Neutrophil (primary cell): ENCODE measurements at regions not wholly inside any gene's neighbourhood (a gene's known extent, or its start where the extent isn't known, plus 50 kb on each side); places are given as distances from the start of the nearest gene placed in this dataset.

Source experiments
- H3K27ac ChIP-seq: fragments of 200-600 bp; sonication (generic); 2 replicates; pipeline ENCODE4 v1.5.1; 2016; ENCODE audit warnings: mild to moderate bottlenecking, moderate library complexity
- H3K27me3 ChIP-seq: fragments of 200-600 bp; sonication (generic); 2 replicates; pipeline ENCODE4 v1.6.0; 2016; ENCODE audit warnings: mild to moderate bottlenecking
- H3K36me3 ChIP-seq: fragments of 200-600 bp; sonication (generic); 2 replicates; pipeline ENCODE4 v1.5.1; 2017
- H3K4me1 ChIP-seq, 2 experiments: fragments of 200-600 bp in 1 of 2; sonication (generic) in 1 of 2; 1 replicate in 1 of 2; 2 replicates in 1 of 2; pipeline versions ENCODE4 v1.5.1 to v1.6.1; 2013 to 2016; ENCODE audit warnings: low read depth in 1 of 2, low read length in 1 of 2, mild to moderate bottlenecking in 1 of 2, moderate library complexity in 1 of 2; ENCODE audit not compliant: control insufficient read depth in 1 of 2, insufficient read depth in 1 of 2
- H3K4me3 ChIP-seq, 2 experiments: fragments of 200-600 bp in 1 of 2; sonication (generic) in 1 of 2; 1 replicate in 1 of 2; 2 replicates in 1 of 2; pipeline ENCODE4 v1.5.1; 2013 to 2016; ENCODE audit warnings: low read depth in 1 of 2, low read length in 1 of 2, mild to moderate bottlenecking in 1 of 2, moderate library complexity in 1 of 2
- H3K9me3 ChIP-seq: fragments of 200-600 bp; sonication (generic); 2 replicates; pipeline ENCODE4 v1.5.1; 2016
- CTCF ChIP-seq: fragments of 200-600 bp; sonication (generic); IDR thresholded peaks from 2 replicates; pipeline ENCODE4 v1.5.1; 2016; ENCODE audit warnings: antibody characterized with exemption

DNA sequence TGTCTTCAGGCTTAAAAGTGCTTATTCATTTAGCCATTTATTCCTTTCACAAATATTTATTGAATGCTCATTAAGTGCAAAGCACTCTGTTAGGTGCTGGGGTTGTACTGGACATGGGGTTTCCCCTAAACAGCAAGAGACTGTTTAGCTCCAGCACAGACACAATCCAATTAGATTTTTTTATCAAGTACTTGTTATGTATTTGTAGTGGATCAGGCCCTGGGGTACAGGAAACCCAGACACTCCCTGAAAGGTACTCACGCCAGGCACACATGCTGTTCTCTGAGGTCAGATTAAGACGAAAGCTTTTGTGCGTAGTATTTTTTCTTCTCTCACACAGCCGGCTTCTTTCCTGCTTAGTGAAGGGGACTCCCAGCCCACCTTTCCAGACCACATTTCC lies 218.1 kb upstream of the PLET1 start:
- TF ChIP-seq CTCF, result no peak
- Histone ChIP-seq H3K27me3 (peaks cover 20% of the 10 kb centered on the region), H3K9me3 (no peaks in the 10 kb centered on the region), H3K36me3 (no peaks in the 10 kb centered on the region), H3K4me1 (no peaks in the 10 kb centered on the region), H3K4me3 (no peak overlapping the region), H3K27ac (no peak overlapping the region)

- Histone ChIP-seq H3K27ac (no peak overlapping the region), H3K36me3 (no peaks in the 10 kb centered on the region), H3K9me3 (no peaks in the 10 kb centered on the region), H3K4me1 (no peaks in the 10 kb centered on the region), H3K4me3 (no peak overlapping the region), H3K27me3 (peaks cover 20% of the 10 kb centered on the region)
- TF ChIP-seq CTCF, result no peak
Observed at GRCh38 chr11:112481431-112481830, 220.8 kb upstream of the PLET1 start.

DNA sequence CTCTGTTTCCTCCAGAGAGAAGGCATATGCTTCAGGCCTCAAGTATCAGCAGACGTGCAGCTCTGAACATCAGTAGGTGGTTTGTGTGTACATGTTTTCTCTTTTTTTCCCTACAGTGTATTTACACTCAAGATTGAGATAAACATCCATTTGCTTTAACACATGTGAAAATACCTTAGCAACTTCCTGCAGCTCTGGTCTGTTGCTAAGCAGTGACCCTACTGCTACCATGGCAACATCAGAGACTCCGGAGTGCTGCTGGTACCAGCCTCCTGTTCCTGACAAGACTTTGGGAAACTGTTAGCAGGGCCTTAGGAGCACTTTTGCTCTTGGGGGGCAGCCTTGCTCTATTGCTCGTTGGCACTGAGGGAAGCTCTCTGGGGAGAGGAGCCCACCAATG lies 221.2 kb upstream of the PLET1 start:
- no peak for TF ChIP-seq CTCF
- no peaks in the 10 kb centered on the region for H3K4me1 ChIP-seq

GRCh38 chr11:112485280-112485679 lies 224.6 kb upstream of the PLET1 start:
- H3K27ac ChIP-seq, result no peak overlapping the region
- H3K27me3 ChIP-seq, result no peaks in the 10 kb centered on the region
- no peaks in the 10 kb centered on the region for H3K36me3 ChIP-seq
- peaks cover 6 to 10% of the 10 kb centered on the region in 2 experiments for H3K4me1 ChIP-seq
- H3K4me3 ChIP-seq, result no peak overlapping the region
- TF ChIP-seq CTCF, result no peak
- H3K9me3 ChIP-seq, result no peaks in the 10 kb centered on the region

More for the DNA sequence above, 221.2 kb upstream of the PLET1 start:
- Histone ChIP-seq H3K27ac (no peak overlapping the region), H3K4me3 (no peak overlapping the region), H3K36me3 (no peaks in the 10 kb centered on the region), H3K27me3 (peaks cover 16% of the 10 kb centered on the region), H3K9me3 (no peaks in the 10 kb centered on the region)

DNA sequence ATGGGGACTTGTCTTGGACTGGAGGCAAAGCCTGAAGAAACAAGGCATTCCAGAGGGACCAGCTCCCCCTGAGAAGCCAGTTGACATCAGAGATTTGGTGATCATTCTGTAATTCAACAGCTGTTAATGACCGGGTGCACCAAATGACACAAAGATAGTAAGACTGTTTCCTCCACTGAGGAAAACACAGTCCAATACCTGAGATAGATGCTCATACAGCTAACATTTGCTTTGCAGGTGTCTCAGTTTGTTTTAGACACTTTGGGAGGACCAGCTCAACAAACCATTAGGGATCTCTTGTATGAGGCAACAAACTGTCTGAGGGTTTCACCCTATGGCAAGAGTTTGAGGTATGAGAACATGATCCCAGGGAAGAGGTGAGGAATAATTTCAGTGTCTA lies 237.2 kb upstream of the PLET1 start:
- Histone ChIP-seq H3K4me3 (no peak overlapping the region), H3K4me1 (no peaks in the 10 kb centered on the region), H3K27me3 (no peaks in the 10 kb centered on the region), H3K27ac (no peak overlapping the region), H3K36me3 (no peaks in the 10 kb centered on the region), H3K9me3 (no peaks in the 10 kb centered on the region)
- no peak for TF ChIP-seq CTCF

DNA sequence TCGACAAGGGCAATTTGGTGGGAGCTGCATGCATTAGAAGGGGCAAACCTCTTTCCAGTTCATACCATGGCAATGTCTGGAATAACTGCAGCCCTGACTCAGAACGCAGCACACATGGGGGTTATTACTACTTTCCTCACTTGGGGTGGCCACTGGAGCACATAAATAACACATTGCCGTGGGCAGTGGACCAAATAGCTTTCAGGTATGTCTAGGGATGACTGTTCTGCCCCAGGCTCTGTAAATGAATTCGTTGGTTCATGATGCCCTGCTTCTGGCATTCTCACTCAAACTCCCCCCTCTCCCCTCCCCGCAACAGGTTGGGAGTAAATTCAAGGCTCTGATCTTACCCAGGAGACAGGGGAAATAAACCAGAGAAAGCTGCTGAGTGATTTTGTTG lies 238.0 kb upstream of the PLET1 start:
- no peak overlapping the region for H3K4me3 ChIP-seq
- H3K36me3 ChIP-seq, result no peaks in the 10 kb centered on the region
- no peaks in the 10 kb centered on the region for H3K4me1 ChIP-seq
- no peaks in the 10 kb centered on the region for H3K9me3 ChIP-seq
- no peak overlapping the region for H3K27ac ChIP-seq
- no peaks in the 10 kb centered on the region for H3K27me3 ChIP-seq
- TF ChIP-seq CTCF, result no peak
